H1 (cell line): ENCODE measurements at regions not wholly inside any gene's neighbourhood (a gene's known extent, or its start where the extent isn't known, plus 50 kb on each side); places are given as distances from the start of the nearest gene placed in this dataset.

Source experiments
- CTCF ChIA-PET: fragments of 300-600 bp; sonication (Branson Sonifier 250); formaldehyde crosslinking; loops from one replicate; lab custom pipeline; 2021; ENCODE audit not compliant: partially characterized antibody; lab: Charles Lee
- POLR2A ChIA-PET: fragments of 300-600 bp; sonication (Branson Sonifier 250); formaldehyde crosslinking; loops from one replicate; lab custom pipeline; 2021; ENCODE audit warnings: inconsistent platforms; ENCODE audit not compliant: partially characterized antibody; lab: Charles Lee
- DNase-seq, 2 experiments: peaks; one replicate each; pipeline versions ENCODE4 v3.0.0 to v3.0.0-alpha.2; 2010 to 2022; ENCODE audit warnings: low spot score in 2 of 2, low read depth in 1 of 2, mixed read lengths in 1 of 2
- FAIRE-seq: peaks from 2 replicates; lab custom pipeline; 2011; peaks lifted over from hg19 to GRCh38; lab: Jason Lieb, UNC
- H2AFZ ChIP-seq: 2 replicates; pipeline ENCODE4 v1.8.1; 2012; ENCODE audit warnings: low read length, inconsistent platforms
- H2AK5ac ChIP-seq: 2 replicates; pipeline ENCODE4 v1.6.1; 2013; ENCODE audit warnings: low read depth, low read length
- H2BK120ac ChIP-seq: replicated peaks from 2 replicates; pipeline ENCODE3; 2013; ENCODE audit warnings: low read depth, low read length, inconsistent platforms
- H2BK12ac ChIP-seq: 2 replicates; pipeline ENCODE4 v1.6.1; 2013; ENCODE audit warnings: low read depth, low read length
- H2BK15ac ChIP-seq: 2 replicates; pipeline ENCODE4 v1.6.1; 2013; ENCODE audit warnings: low read length
- H2BK20ac ChIP-seq: 2 replicates; pipeline ENCODE4 v1.6.1; 2013; ENCODE audit warnings: low read length
- H2BK5ac ChIP-seq: 2 replicates; pipeline ENCODE4 v1.6.1; 2013; ENCODE audit warnings: low read depth, low read length
- H3K14ac ChIP-seq: 2 replicates; pipeline ENCODE4 v1.6.1; 2013; ENCODE audit warnings: inconsistent platforms; ENCODE audit not compliant: insufficient read length
- H3K18ac ChIP-seq: 2 replicates; pipeline ENCODE4 v1.6.1; 2013; ENCODE audit warnings: low read length; ENCODE audit errors: extremely low read depth
- H3K23ac ChIP-seq: 2 replicates; pipeline ENCODE4 v1.6.1; 2013; ENCODE audit warnings: inconsistent platforms; ENCODE audit not compliant: insufficient read length
- H3K23me2 ChIP-seq: 2 replicates; pipeline ENCODE4 v1.6.1; 2013; ENCODE audit warnings: low read depth, low read length
- H3K27ac ChIP-seq: 2 replicates; pipeline ENCODE4 v1.6.1; 2011; ENCODE audit warnings: low read depth, low read length, inconsistent platforms
- H3K27me3 ChIP-seq, 4 experiments: replicated peaks in 1 of 4; 1 replicate in 1 of 4; 2 replicates in 3 of 4; pipeline versions ENCODE4 v1.6.1 to v1.8.1; 2011 to 2013; ENCODE audit warnings: low read length in 3 of 4, mild to moderate bottlenecking in 3 of 4, inconsistent platforms in 2 of 4, mixed read lengths in 2 of 4, moderate library complexity in 1 of 4; ENCODE audit not compliant: control insufficient read depth in 3 of 4, insufficient read depth in 3 of 4; ENCODE audit errors: extremely low read depth in 1 of 4
- H3K36me3 ChIP-seq, 4 experiments: 2 replicates each; pipeline versions ENCODE4 v1.6.1 to v1.8.1; 2011 to 2013; ENCODE audit warnings: mild to moderate bottlenecking in 4 of 4, low read length in 3 of 4, moderate library complexity in 2 of 4, control low read depth in 1 of 4, inconsistent platforms in 1 of 4; ENCODE audit not compliant: insufficient read depth in 4 of 4, control insufficient read depth in 2 of 4
- H3K4ac ChIP-seq: replicated peaks from 2 replicates; pipeline ENCODE3; 2013; ENCODE audit warnings: low read length, low read depth, mixed read lengths, inconsistent platforms; ENCODE audit not compliant: insufficient read length
- H3K4me1 ChIP-seq, 4 experiments: replicated peaks in 1 of 4; 1 replicate in 1 of 4; 2 replicates in 3 of 4; pipeline versions ENCODE4 v1.6.1 to v1.8.1; 2011 to 2013; ENCODE audit warnings: low read length in 3 of 4, inconsistent platforms in 2 of 4, mixed read lengths in 1 of 4; ENCODE audit not compliant: insufficient read depth in 4 of 4, control insufficient read depth in 3 of 4
- H3K4me2 ChIP-seq, 2 experiments: 2 replicates each; pipeline versions ENCODE4 v1.6.1 to v1.8.1; 2011 to 2013; ENCODE audit warnings: low read depth in 2 of 2, low read length in 2 of 2, control low read depth in 1 of 2, inconsistent platforms in 1 of 2, mild to moderate bottlenecking in 1 of 2; ENCODE audit not compliant: insufficient read depth in 1 of 2
- H3K4me3 ChIP-seq, 4 experiments: fragments of 200-600, 300-600 bp in 1 of 4; sonication (generic), shearing (Covaris generic), sonication (Bioruptor Twin) in 1 of 4; 2 replicates each; pipeline versions ENCODE4 v1.5.1 to v1.8.1; 2011 to 2016; ENCODE audit warnings: low read length in 4 of 4, low read depth in 3 of 4, control low read depth in 2 of 4, inconsistent platforms in 2 of 4, mild to moderate bottlenecking in 2 of 4, mixed read lengths in 1 of 4, moderate library complexity in 1 of 4; ENCODE audit not compliant: insufficient read depth in 2 of 4; ENCODE audit errors: extremely low read depth in 1 of 4
- H3K56ac ChIP-seq: replicated peaks from 2 replicates; pipeline ENCODE3; 2013; ENCODE audit warnings: low read depth, mild to moderate bottlenecking, mixed read lengths, low read length, inconsistent platforms; ENCODE audit not compliant: insufficient read length
- H3K79me1 ChIP-seq: 2 replicates; pipeline ENCODE4 v1.6.1; 2013; ENCODE audit warnings: low read depth, low read length, control low read depth
- H3K79me2 ChIP-seq, 2 experiments: 2 replicates each; pipeline versions ENCODE4 v1.6.1 to v1.8.1; 2012 to 2013; ENCODE audit warnings: low read length in 2 of 2, mild to moderate bottlenecking in 2 of 2, inconsistent platforms in 1 of 2; ENCODE audit not compliant: insufficient read depth in 2 of 2, control insufficient read depth in 1 of 2
- H3K9ac ChIP-seq, 4 experiments: replicated peaks in 1 of 4; 1 replicate in 1 of 4; 2 replicates in 3 of 4; pipeline versions ENCODE4 v1.6.1 to v1.8.1; 2011 to 2013; ENCODE audit warnings: low read depth in 3 of 4, low read length in 3 of 4, control low read depth in 2 of 4, mild to moderate bottlenecking in 2 of 4, moderate library complexity in 2 of 4, inconsistent platforms in 1 of 4; ENCODE audit errors: extremely low read depth in 1 of 4
- H3K9me3 ChIP-seq, 2 experiments: 2 replicates each; pipeline versions ENCODE4 v1.6.1 to v1.8.1; 2012 to 2013; ENCODE audit warnings: mild to moderate bottlenecking in 2 of 2, moderate library complexity in 2 of 2, control low read depth in 1 of 2, inconsistent platforms in 1 of 2, low read depth in 1 of 2, low read length in 1 of 2, mixed read lengths in 1 of 2; ENCODE audit not compliant: insufficient read depth in 2 of 2
- H4K20me1 ChIP-seq, 2 experiments: replicated peaks in 1 of 2; 2 replicates each; pipeline versions ENCODE3 to v1.8.1; 2011 to 2013; ENCODE audit warnings: inconsistent platforms in 2 of 2, low read length in 2 of 2, mild to moderate bottlenecking in 1 of 2; ENCODE audit not compliant: insufficient read depth in 2 of 2, control insufficient read depth in 1 of 2
- H4K5ac ChIP-seq: 2 replicates; pipeline ENCODE4 v1.6.1; 2013; ENCODE audit warnings: low read length, low read depth, mixed read lengths, inconsistent platforms; ENCODE audit not compliant: insufficient read length
- H4K8ac ChIP-seq: 2 replicates; pipeline ENCODE4 v1.8.0; 2013; ENCODE audit warnings: mild to moderate bottlenecking, moderate library complexity, low read length, inconsistent platforms; ENCODE audit not compliant: insufficient read depth; ENCODE audit errors: extremely low read depth
- H4K91ac ChIP-seq: replicated peaks from 2 replicates; pipeline ENCODE3; 2013; ENCODE audit warnings: low read length, mixed read lengths, inconsistent platforms; ENCODE audit not compliant: insufficient read length
- BACH1 ChIP-seq: IDR thresholded peaks from 2 replicates; pipeline ENCODE4 v1.6.1; 2012; ENCODE audit warnings: low read length, improper control_type of control experiment
- BRCA1 ChIP-seq: IDR thresholded peaks from 2 replicates; pipeline ENCODE4 v1.6.1; 2012; ENCODE audit warnings: low read depth, low read length, improper control_type of control experiment
- GTF2F1 ChIP-seq: IDR thresholded peaks from 2 replicates; pipeline ENCODE4 v1.6.1; 2012; ENCODE audit warnings: low read depth, low read length, improper control_type of control experiment, borderline replicate concordance
- KDM1A ChIP-seq: fragments of 200-600, 300-600 bp; sonication (generic); IDR thresholded peaks from 2 replicates; pipeline ENCODE4 v1.7.1; 2016; ENCODE audit warnings: mild to moderate bottlenecking, low read length, borderline replicate concordance
- RFX5 ChIP-seq: IDR thresholded peaks from 2 replicates; pipeline ENCODE4 v1.6.1; 2011; ENCODE audit warnings: low read depth, low read length, improper control_type of control experiment, borderline replicate concordance
- RNF2 ChIP-seq: fragments of 200-900, 300-1000 bp; sonication (generic); IDR thresholded peaks from 2 replicates; pipeline ENCODE4 v1.7.1; 2016; ENCODE audit warnings: borderline replicate concordance, low read depth, mild to moderate bottlenecking, antibody characterized with exemption, low read length; ENCODE audit not compliant: poor library complexity, severe bottlenecking; ENCODE audit errors: missing control alignments
- SAP30 ChIP-seq: fragments of 300-600 bp; sonication (generic); IDR thresholded peaks from 2 replicates; pipeline ENCODE4 v1.7.1; 2012; ENCODE audit warnings: low read length, moderate library complexity, mild to moderate bottlenecking, inconsistent platforms; ENCODE audit not compliant: insufficient read depth, insufficient replicate concordance
- SP1 ChIP-seq: IDR thresholded peaks from 2 replicates; pipeline ENCODE4 v1.6.1; 2011; ENCODE audit warnings: low read depth, low read length
- SP2 ChIP-seq: IDR thresholded peaks from 2 replicates; pipeline ENCODE4 v1.6.1; 2012; ENCODE audit warnings: mild to moderate bottlenecking, low read length, inconsistent platforms
- TAF1 ChIP-seq: IDR thresholded peaks from 2 replicates; pipeline ENCODE4 v1.6.1; 2011; ENCODE audit warnings: mild to moderate bottlenecking, low read depth, low read length
- WGBS, 2 experiments: shearing (Covaris generic) in 1 of 2; methylation state at CpG; one replicate each; pipeline versions ENCODE4 v1.1.6 to v1.1.7; 2013 to 2015; ENCODE audit warnings: low lambda C conversion rate in 2 of 2, mixed read lengths in 2 of 2, inconsistent platforms in 1 of 2, low coverage in 1 of 2, missing lambda C conversion rate in 1 of 2; ENCODE audit not compliant: insufficient replicate concordance in 2 of 2, insufficient coverage in 1 of 2, insufficient read length in 1 of 2; ENCODE audit errors: extremely low coverage in 1 of 2, missing lambda C conversion rate in 1 of 2; 5-methylcytosine and 5-hydroxymethylcytosine counted together
- TF ChIP-seq, protein P1 (sequence below): IDR thresholded peaks from 2 replicates; pipeline ENCODE4 v1.6.1; 2012; ENCODE audit warnings: low read length, inconsistent platforms
- TF ChIP-seq, protein P2 (sequence below): IDR thresholded peaks from 2 replicates; pipeline ENCODE4 v1.6.1; 2011; ENCODE audit warnings: low read length, improper control_type of control experiment

DNA sequence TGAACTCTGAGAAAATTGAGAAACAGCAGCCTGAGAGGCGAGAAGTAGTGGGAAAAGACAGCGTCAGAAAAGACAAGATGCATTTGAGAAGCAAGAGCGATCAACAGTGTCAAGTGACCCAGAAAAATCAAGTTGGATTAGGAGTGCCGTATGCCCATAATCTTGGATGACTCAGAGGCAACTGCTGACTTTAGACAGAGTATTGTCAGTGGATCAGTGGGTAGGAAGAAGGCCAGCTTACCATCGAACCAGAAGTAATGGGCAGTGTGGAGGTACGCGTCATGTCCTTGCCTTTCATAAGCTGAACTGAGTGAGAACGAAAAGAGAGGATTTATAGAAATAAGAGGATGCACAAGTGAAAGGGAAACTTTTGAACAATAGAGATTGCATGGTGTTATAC is 151.0 kb upstream of the NAV3 start:
- no peak overlapping the region for H3K4me2 ChIP-seq
- H4K5ac ChIP-seq, result no peak overlapping the region
- no peaks in the 10 kb centered on the region for H3K4me1 ChIP-seq
- H3K36me3 ChIP-seq, result no peaks in the 10 kb centered on the region
- no peak overlapping the region for H2BK12ac ChIP-seq
- no peak overlapping the region for H3K18ac ChIP-seq
- no peak overlapping the region for H3K4ac ChIP-seq
- H4K8ac ChIP-seq, result no peak overlapping the region
- no peak overlapping the region for H3K23ac ChIP-seq
- H3K23me2 ChIP-seq, result no peaks in the 10 kb centered on the region
- ChIA-PET POLR2A (no interaction called here), CTCF (interaction anchor here (0.9 kb wide), 1 partner anchor 13 kb away, joined by 3 read pairs; no protein-coding TSS in a partner anchor)
- DNase-seq (no peak), FAIRE-seq (no peak)
- peaks cover 0 to 2% of the 10 kb centered on the region in 2 experiments for H4K20me1 ChIP-seq
- H3K14ac ChIP-seq, result no peak overlapping the region
- H3K27ac ChIP-seq, result no peak overlapping the region
- H2BK120ac ChIP-seq, result no peak overlapping the region
- H2BK20ac ChIP-seq, result no peak overlapping the region
- H3K4me3 ChIP-seq, result no peak overlapping the region
- H3K27me3 ChIP-seq, result peaks cover 0 to 2% (median 0%) of the 10 kb centered on the region in 4 experiments; a peak in 2 of 7 replicates
- H2BK5ac ChIP-seq, result no peak overlapping the region
- H4K91ac ChIP-seq, result no peak overlapping the region
- H3K56ac ChIP-seq, result no peak overlapping the region
- H2BK15ac ChIP-seq, result no peak overlapping the region
- 94% methylated on average over 8 of the region's 8 CpGs; no CpG with 5 or more reads in 1 of the 2 experiments for WGBS, 2 experiments
- no peaks in the 10 kb centered on the region for H3K9me3 ChIP-seq
- no peaks in the 10 kb centered on the region for H3K79me2 ChIP-seq
- H2AK5ac ChIP-seq, result peak overlapping the region; percentile 58; the same call in 1 of the 2 replicates
- H2AFZ ChIP-seq, result no peak overlapping the region
- no peak overlapping the region for H3K9ac ChIP-seq
- H3K79me1 ChIP-seq, result no peaks in the 10 kb centered on the region
- TF ChIP-seq BRCA1 (no peak), SP2 (no peak), SP1 (no peak), KDM1A (no peak), RFX5 (no peak), GTF2F1 (no peak), BACH1 (no peak), TAF1 (no peak), RNF2 (no peak), SAP30 (no peak)
- TF ChIP-seq, protein P1, sequence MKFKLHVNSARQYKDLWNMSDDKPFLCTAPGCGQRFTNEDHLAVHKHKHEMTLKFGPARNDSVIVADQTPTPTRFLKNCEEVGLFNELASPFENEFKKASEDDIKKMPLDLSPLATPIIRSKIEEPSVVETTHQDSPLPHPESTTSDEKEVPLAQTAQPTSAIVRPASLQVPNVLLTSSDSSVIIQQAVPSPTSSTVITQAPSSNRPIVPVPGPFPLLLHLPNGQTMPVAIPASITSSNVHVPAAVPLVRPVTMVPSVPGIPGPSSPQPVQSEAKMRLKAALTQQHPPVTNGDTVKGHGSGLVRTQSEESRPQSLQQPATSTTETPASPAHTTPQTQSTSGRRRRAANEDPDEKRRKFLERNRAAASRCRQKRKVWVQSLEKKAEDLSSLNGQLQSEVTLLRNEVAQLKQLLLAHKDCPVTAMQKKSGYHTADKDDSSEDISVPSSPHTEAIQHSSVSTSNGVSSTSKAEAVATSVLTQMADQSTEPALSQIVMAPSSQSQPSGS, result no peak
- TF ChIP-seq, protein P2, sequence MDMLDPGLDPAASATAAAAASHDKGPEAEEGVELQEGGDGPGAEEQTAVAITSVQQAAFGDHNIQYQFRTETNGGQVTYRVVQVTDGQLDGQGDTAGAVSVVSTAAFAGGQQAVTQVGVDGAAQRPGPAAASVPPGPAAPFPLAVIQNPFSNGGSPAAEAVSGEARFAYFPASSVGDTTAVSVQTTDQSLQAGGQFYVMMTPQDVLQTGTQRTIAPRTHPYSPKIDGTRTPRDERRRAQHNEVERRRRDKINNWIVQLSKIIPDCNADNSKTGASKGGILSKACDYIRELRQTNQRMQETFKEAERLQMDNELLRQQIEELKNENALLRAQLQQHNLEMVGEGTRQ, result no peak
